Hematopoietic multipotent progenitor cell (in vitro differentiated cells): ENCODE measurements at regions not wholly inside any gene's neighbourhood (a gene's known extent, or its start where the extent isn't known, plus 50 kb on each side); places are given as distances from the start of the nearest gene placed in this dataset.

Experiments used
- DNase-seq, 3 donors: peaks; one replicate each; pipeline ENCODE4 v3.0.0-alpha.2; 2011 to 2015; ENCODE audit warnings: low read depth in 2 of 3, low spot score in 2 of 3

- DNase-seq = no peak
These were observed 97.7 kb upstream of the TOP3B start for GRCh38 chr22:22080270-22080669.

- no peak for DNase-seq
These were observed 97.0 kb upstream of the TOP3B start for GRCh38 chr22:22079404-22080148.

- no peak for DNase-seq
These were observed 95.7 kb upstream of the TOP3B start for GRCh38 chr22:22078329-22078728.

- no peak for DNase-seq
These were observed 94.5 kb upstream of the TOP3B start for GRCh38 chr22:22076932-22077703.

GRCh38 chr22:22076361-22076760 lies 93.8 kb upstream of the TOP3B start:
- no peak for DNase-seq

- no peak for DNase-seq
These were observed 93.0 kb upstream of the TOP3B start for GRCh38 chr22:22075382-22076163.

GRCh38 chr22:22074634-22075381 lies 92.2 kb upstream of the TOP3B start:
- DNase-seq = no peak

- no peak for DNase-seq
These were observed 91.4 kb upstream of the TOP3B start for GRCh38 chr22:22073769-22074561.

- no peak for DNase-seq
These were observed 89.7 kb upstream of the TOP3B start for GRCh38 chr22:22072169-22072836.

- no peak for DNase-seq
These were observed 88.9 kb upstream of the TOP3B start for GRCh38 chr22:22071455-22071854.

- DNase-seq = no peak
These were observed 87.8 kb upstream of the TOP3B start for GRCh38 chr22:22070371-22070824.

GRCh38 chr22:22069450-22070370 lies 87.1 kb upstream of the TOP3B start:
- no peak for DNase-seq

GRCh38 chr22:22068657-22069056 lies 86.1 kb upstream of the TOP3B start:
- DNase-seq = no peak

- DNase-seq = no peak
These were observed 85.4 kb upstream of the TOP3B start for GRCh38 chr22:22068025-22068424.

- no peak for DNase-seq
These were observed 84.6 kb upstream of the TOP3B start for GRCh38 chr22:22067192-22067591.

GRCh38 chr22:22064580-22064979 lies 82.0 kb upstream of the TOP3B start:
- DNase-seq = no peak

GRCh38 chr22:22062306-22062793 lies 79.8 kb upstream of the TOP3B start:
- DNase-seq = no peak
